Posterior cingulate gyrus (tissue), 11 donors: ENCODE measurements at regions not wholly inside any gene's neighbourhood (a gene's known extent, or its start where the extent isn't known, plus 50 kb on each side); places are given as distances from the start of the nearest gene placed in this dataset.

ENCODE experiments used
- DNase-seq, 10 donors: peaks; one replicate each; pipeline versions ENCODE4 v3.0.0 to v3.0.0-alpha.2; 2020 to 2021; ENCODE audit warnings: mixed read lengths in 3 of 10
- intact Hi-C: fragments of 100-400 bp; cut with DNase I; formaldehyde crosslinking; loops from one replicate; pipeline ENCODE4 v1.15.1; 2023

GRCh38 chr4:110877778-110878370, 255.0 kb upstream of the PITX2 start:
- intact Hi-C loops, result no loop called here
- no peak for DNase-seq

GRCh38 chr4:110878413-110878812, 255.5 kb upstream of the PITX2 start:
- no peak for DNase-seq
- intact Hi-C loops, result no loop called here

DNA sequence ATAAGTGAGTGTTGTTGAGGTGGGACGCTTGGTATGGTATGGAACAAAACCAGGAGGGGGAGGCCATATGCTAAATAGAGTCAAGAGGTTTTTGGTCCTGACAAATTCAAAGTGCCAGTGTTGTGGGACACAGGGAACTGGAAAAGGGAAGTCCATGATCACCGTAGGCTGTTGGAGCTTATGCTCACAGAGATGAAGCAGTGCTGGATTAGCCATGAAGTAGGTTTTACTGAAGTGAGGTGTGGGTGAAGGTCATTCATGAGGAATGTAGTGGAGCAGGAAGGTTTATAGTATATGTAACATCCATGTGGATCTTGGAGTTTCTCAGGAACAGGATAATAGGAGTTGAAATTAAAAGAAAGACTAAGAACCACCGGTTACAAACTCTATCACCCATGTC, 256.1 kb upstream of the PITX2 start:
- intact Hi-C loops, result no loop called here
- no peak for DNase-seq

DNA sequence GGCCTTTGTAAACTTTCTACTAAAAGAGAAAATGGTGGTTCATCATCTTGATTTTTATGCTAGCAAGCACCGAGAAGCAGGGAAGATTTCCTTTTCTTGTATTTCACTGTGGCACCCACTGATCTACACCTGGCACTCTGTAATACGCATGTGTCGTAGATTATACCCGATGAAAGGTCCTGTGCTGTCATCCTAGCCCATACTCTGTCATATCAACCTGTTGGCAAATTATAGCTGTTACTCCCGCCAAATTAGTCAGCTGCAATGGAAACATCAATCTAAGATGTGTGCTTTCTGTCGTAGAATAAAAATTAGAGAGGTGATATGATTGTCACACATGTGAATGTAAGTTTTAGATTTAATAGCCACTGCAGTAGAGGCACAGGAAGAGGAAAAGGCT, 263.4 kb upstream of the PITX2 start:
- intact Hi-C loops, result no loop called here

GRCh38 chr4:110886856-110887255, 264.0 kb upstream of the PITX2 start:
- intact Hi-C loops, result no loop called here
- peak in 2 of 10 donors; percentile 67 to 69 for DNase-seq

More for the DNA sequence above, 263.4 kb upstream of the PITX2 start:
- no peak for DNase-seq

GRCh38 chr4:110897784-110898183, 274.9 kb upstream of the PITX2 start:
- DNase-seq, result no peak
- intact Hi-C loops, result no loop called here

GRCh38 chr4:110898290-110898689, 275.4 kb upstream of the PITX2 start:
- intact Hi-C loops, result no loop called here
- no peak for DNase-seq

GRCh38 chr4:110900213-110900769, 277.4 kb upstream of the PITX2 start:
- no peak for DNase-seq
- intact Hi-C loops, result no loop called here

DNA sequence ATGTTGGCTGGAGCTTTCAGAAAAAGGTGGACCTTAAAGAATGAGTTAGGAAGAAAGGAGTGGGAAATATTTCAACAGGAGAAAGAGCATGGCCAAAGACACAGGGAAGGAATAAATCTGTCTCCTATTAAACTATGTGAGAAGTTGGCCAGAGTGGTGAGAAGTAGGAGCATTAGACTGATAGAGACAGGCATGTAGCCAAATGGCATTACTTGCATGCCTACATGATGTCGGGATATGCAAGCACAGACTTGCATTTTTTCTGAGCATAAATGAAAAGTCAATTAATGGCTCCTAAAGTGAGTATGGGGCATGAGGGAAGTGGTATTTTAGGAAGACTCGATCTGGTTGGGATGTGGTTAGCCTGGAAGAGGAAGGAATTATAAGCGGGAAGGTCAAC, 279.6 kb upstream of the PITX2 start:
- intact Hi-C loops, result no loop called here
- no peak for DNase-seq

GRCh38 chr4:110904435-110905065, 281.7 kb upstream of the PITX2 start:
- no peak for DNase-seq
- intact Hi-C loops, result no loop called here

- intact Hi-C loops, result no loop called here
- DNase-seq, result no peak
These were observed 282.5 kb upstream of the PITX2 start for GRCh38 chr4:110905367-110905766.

DNA sequence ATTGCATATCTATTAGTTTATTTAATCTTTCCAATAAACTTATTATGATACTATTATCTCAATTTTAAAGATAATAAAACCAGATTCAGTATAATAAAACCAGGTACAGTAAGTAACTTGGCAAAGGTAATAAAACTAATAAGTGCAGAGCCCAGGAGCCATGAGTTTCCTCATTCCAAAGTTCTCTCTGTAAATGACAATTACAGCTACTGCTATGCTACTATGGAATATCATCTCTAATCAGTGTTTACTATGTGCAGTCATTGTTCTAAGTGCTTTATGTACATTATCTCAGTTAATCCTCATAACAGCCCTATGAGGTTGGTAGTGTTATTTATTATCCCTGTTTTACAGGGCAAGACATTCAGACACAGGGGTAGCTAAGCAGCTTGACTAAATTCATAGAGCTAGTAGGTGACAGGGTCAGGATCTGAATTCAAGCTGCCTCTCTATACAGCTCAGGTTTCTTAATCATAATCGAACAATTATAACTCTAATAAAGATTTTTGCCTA, 285.0 kb upstream of the PITX2 start:
- intact Hi-C loops, result no loop called here
- DNase-seq, result no peak

- no peak for DNase-seq
- intact Hi-C loops, result no loop called here
These were observed 291.9 kb upstream of the PITX2 start for GRCh38 chr4:110914791-110915190.

GRCh38 chr4:110915301-110915700, 292.4 kb upstream of the PITX2 start:
- intact Hi-C loops, result no loop called here
- DNase-seq, result no peak

GRCh38 chr4:110916505-110916904, 293.6 kb upstream of the PITX2 start:
- no peak for DNase-seq
- intact Hi-C loops, result no loop called here

DNA sequence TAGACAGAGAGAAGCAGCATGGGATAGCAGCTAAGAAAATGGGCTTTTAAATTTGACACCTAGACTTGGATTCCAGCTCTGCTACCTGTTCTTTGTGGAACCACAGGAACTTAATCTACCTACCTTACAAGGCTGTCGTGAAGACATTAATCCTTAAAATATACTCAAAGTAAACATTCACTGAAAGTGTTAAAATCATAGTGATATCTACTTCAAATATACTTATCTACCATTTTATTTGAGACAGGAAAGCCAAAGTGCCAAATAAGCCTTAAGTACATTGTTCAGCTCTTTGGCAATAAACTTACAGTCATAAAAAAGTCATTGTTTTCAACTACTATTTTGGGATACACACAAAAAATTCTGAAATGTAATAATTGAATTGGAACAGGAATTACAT, 295.0 kb upstream of the PITX2 start:
- intact Hi-C loops, result no loop called here
- no peak for DNase-seq

- no peak for DNase-seq
- intact Hi-C loops, result no loop called here
These were observed 298.1 kb upstream of the PITX2 start for GRCh38 chr4:110920990-110921389.

DNA sequence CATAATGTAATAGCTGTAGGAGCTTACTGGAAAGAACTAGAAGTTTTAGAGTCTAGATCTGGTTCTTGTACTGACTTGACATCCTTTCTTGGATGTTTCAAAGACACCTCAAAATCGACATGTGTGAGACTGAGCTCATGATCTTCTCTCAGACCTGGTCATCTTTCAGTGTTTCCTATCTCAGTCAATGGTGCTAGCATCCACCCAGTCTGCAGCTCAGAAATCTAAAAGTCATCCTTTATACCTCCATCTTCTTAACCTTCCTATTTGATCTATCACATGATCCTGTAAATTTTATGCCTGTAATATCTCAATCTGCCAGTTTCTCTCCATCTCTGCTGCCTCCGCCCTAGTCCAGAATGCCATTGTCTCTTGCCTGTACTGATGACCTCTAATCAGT, 301.9 kb upstream of the PITX2 start:
- intact Hi-C loops, result no loop called here
- no peak for DNase-seq

GRCh38 chr4:110926841-110927400, 304.0 kb upstream of the PITX2 start:
- no peak for DNase-seq
- intact Hi-C loops, result no loop called here

GRCh38 chr4:110933341-110933740, 310.5 kb upstream of the PITX2 start:
- intact Hi-C loops, result no loop called here
- no peak for DNase-seq

DNA sequence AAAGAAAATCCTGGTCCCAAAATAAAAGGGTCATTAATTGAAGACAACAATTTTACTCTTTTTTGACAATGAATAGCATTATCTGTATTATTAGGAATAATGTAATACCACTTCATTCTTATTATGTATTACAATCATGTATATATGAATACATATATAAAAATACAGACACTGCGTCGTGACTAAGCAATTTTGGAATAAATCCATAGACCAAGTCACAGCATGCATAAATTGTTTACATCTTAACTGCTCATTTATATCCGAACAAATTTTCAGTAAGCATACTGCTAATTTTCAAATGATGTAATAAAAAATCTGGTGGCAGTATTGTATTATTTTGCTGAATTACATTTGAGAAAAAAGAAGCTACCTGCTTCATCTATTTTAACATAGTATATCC, 321.6 kb upstream of the PITX2 start:
- no peak for DNase-seq
- intact Hi-C loops, result no loop called here

- intact Hi-C loops, result no loop called here
- peak in 2 of 10 donors; percentile 61 to 69 for DNase-seq
These were observed 322.7 kb upstream of the PITX2 start for GRCh38 chr4:110945600-110945999.
